VCaP (cell line): ENCODE measurements at regions not wholly inside any gene's neighbourhood (a gene's known extent, or its start where the extent isn't known, plus 50 kb on each side); places are given as distances from the start of the nearest gene placed in this dataset.
A peak's percentile ranks its signal among the peaks of the same experiment; 100 is the strongest.

ENCODE experiments used
- H3K27ac ChIP-seq: fragments of 450-650 bp; 2 replicates; pipeline ENCODE4 v1.5.1; 2017
- CTCF ChIP-seq: fragments of 450-650 bp; conservative IDR thresholded peaks from 2 replicates; pipeline ENCODE4 v1.5.1; 2017; ENCODE audit warnings: mild to moderate bottlenecking, moderate library complexity

- no peak for TF ChIP-seq CTCF
These were observed 65.4 kb upstream of the TNS3 start for GRCh38 chr7:47647181-47647917.

DNA sequence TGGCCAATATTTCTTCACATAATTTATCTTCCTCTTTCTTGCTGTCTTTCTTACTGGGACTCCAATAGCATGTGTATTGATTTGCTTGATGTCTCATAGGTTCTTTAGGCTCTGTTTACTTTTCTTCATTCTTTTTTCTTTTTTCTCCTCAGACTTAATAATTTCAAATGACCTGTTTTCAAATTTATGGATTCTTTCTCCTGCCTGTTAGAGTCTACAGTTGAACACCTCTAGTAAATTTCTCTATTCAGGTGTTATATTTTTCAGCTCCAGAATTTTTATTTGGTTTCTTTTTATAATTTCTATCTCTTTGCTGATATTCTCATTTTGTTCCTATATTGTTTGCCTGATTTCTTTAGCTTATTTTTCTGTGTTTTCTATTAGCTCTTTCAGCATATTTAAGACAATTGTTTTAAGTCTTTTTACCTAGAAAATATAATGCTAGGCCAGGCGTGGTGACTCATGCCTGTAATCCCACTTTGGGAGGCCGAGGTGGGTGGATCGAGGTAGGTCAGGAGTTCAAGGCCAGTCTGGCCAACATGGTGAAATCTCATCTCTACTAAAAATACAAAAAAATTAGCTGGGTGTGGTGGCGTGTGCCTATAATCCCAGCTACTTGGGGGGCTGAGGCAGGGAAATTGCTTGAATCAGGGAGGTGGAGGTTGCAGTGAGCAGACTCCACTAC is 61.9 kb upstream of the TNS3 start:
- no peak for TF ChIP-seq CTCF
- H3K27ac ChIP-seq, result no peak overlapping the region

More at GRCh38 chr7:47647181-47647917, 65.4 kb upstream of the TNS3 start:
- H3K27ac ChIP-seq, result no peak overlapping the region

GRCh38 chr7:47640265-47640664 is 58.4 kb upstream of the TNS3 start:
- H3K27ac ChIP-seq, result no peak overlapping the region
- no peak for TF ChIP-seq CTCF

DNA sequence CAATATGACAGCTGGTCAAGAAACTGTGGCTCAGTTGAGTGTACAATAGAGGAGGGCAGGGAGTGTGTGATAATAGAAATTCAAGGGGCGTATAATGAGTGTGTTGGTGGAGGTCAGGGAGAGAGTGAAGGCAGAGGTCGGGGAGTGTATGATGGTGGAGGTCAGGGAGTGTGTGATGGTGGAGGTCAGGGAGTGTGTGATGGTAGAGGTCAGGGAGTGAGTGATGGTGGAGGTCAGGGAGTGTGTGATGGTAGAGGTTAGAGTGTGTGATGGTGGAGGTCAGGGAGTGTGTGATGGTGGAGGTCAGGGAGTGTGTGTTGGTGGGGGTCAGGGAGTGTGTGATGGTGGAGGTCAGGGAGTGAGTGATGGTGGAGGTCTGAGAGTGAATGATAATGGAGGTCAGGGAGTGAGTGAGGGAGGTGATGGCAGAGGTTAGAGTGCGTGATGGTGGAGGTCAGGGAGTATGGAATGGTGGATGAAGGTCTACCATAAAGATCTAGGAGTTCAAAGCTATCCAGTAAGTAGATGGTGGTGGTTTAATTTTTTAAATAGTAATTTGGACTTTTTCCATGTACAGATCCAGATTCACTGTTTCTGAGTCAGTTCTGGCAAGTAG is 57.7 kb upstream of the TNS3 start:
- no peak overlapping the region for H3K27ac ChIP-seq
- TF ChIP-seq CTCF, result no peak

DNA sequence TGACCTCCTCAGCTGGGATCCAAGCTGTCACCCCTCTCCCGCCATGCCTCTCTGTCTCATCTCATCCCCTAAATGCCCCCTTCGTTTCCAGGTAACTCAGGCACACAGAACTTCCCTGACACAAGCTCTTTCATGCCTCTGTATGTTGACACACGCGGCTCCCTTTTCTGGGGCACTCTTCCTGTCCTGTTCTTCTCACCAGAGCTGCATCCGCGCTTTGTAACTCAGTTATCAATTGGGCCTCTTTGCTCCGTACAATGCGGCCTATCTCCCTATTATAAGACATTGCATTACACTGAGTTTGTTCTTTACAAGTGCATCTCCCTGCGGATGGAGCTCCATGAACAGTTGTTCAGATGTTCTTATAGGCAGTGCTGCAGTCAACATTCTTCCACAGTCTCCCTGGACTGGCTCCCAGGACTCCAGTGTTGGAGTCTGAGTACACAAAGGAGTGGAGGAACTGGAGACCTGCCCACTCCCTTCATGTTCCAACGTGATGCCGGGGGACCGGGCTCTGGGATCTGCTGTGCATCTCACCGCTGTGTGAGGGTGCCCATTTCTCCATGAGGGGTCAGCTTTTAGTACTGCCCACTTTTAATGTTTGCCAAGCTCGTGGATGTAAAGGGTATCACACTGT is 56.9 kb upstream of the TNS3 start:
- TF ChIP-seq CTCF, result no peak

GRCh38 chr7:47636433-47637175 is 54.7 kb upstream of the TNS3 start:
- no peak for TF ChIP-seq CTCF
- H3K27ac ChIP-seq, result no peak overlapping the region

More for the DNA sequence above, 56.9 kb upstream of the TNS3 start:
- peak overlapping the region; percentile 21; the same call in 1 of the 2 replicates for H3K27ac ChIP-seq

- peak overlapping the region; percentile 69; the same call in 1 of the 2 replicates for H3K27ac ChIP-seq
- no peak for TF ChIP-seq CTCF
These were observed 54.1 kb upstream of the TNS3 start for GRCh38 chr7:47636081-47636432.
